Esophagus (tissue), 2 donors: ENCODE measurements at regions not wholly inside any gene's neighbourhood (a gene's known extent, or its start where the extent isn't known, plus 50 kb on each side); places are given as distances from the start of the nearest gene placed in this dataset.

Experiments used
- H3K27ac ChIP-seq, 2 donors: one replicate each; pipeline ENCODE4 v1.5.1; 2013; ENCODE audit warnings: low read depth in 2 of 2, mild to moderate bottlenecking in 2 of 2, inconsistent platforms in 1 of 2, low read length in 1 of 2, moderate library complexity in 1 of 2
- H3K27me3 ChIP-seq, 2 donors: one replicate each; pipeline ENCODE4 v1.6.1; 2013; ENCODE audit warnings: low read length in 2 of 2, control low read depth in 1 of 2, mild to moderate bottlenecking in 1 of 2; ENCODE audit not compliant: insufficient read depth in 2 of 2, control insufficient read depth in 1 of 2
- H3K36me3 ChIP-seq, 2 donors: one replicate each; pipeline ENCODE4 v1.6.1; 2013; ENCODE audit warnings: low read length in 1 of 2; ENCODE audit not compliant: control insufficient read depth in 2 of 2, insufficient read depth in 2 of 2
- H3K4me1 ChIP-seq, 2 donors: one replicate each; pipeline ENCODE4 v1.6.1; 2013; ENCODE audit warnings: low read length in 1 of 2; ENCODE audit not compliant: control insufficient read depth in 2 of 2, insufficient read depth in 2 of 2
- H3K4me3 ChIP-seq, 2 donors: one replicate each; pipeline ENCODE4 v1.5.1; 2013; ENCODE audit warnings: low read length in 2 of 2, mild to moderate bottlenecking in 2 of 2, low read depth in 1 of 2, moderate library complexity in 1 of 2
- H3K9me3 ChIP-seq, 2 donors: one replicate each; pipeline ENCODE4 v1.6.1; 2013; ENCODE audit warnings: mild to moderate bottlenecking in 2 of 2, low read depth in 1 of 2, low read length in 1 of 2, moderate library complexity in 1 of 2; ENCODE audit not compliant: control insufficient read depth in 2 of 2, insufficient read depth in 1 of 2
- WGBS, 2 donors: extraction: QIAGEN DNeasy Blood & Tissue Kit; methylation state at CpG; one replicate each; pipeline ENCODE4 v1.1.7; 2013; 5-methylcytosine and 5-hydroxymethylcytosine counted together
- donor health status: healthy with polysubstance abuse.
- donor health status: Bipolar disorder and iron deficiency.

- 42 to 56% methylated on average over 1 of the region's 1 CpG for WGBS, 2 donors
- H3K4me1 ChIP-seq, result no peaks in the 10 kb centered on the region
- H3K27ac ChIP-seq, result no peak overlapping the region
- H3K4me3 ChIP-seq, result no peak overlapping the region
- H3K9me3 ChIP-seq, result peaks cover 0 to 3% of the 10 kb centered on the region in 2 donors
- H3K27me3 ChIP-seq, result no peaks in the 10 kb centered on the region
- no peaks in the 10 kb centered on the region for H3K36me3 ChIP-seq
These were observed 289.9 kb upstream of the TSHZ2 start for GRCh38 chr20:52682237-52682636.

- no peaks in the 10 kb centered on the region for H3K27me3 ChIP-seq
- H3K4me1 ChIP-seq, result no peaks in the 10 kb centered on the region
- no peaks in the 10 kb centered on the region for H3K36me3 ChIP-seq
- H3K9me3 ChIP-seq, result peaks cover 0 to 3% of the 10 kb centered on the region in 2 donors
- WGBS, 2 donors, result 43 to 55% methylated on average over 6 of the region's 6 CpGs
- no peak overlapping the region for H3K27ac ChIP-seq
- no peak overlapping the region for H3K4me3 ChIP-seq
These were observed 290.9 kb upstream of the TSHZ2 start for GRCh38 chr20:52681288-52681687.

- Histone ChIP-seq H3K36me3 (no peaks in the 10 kb centered on the region), H3K27ac (no peak overlapping the region), H3K9me3 (peaks cover 0 to 3% of the 10 kb centered on the region in 2 donors), H3K4me3 (no peak overlapping the region), H3K27me3 (no peaks in the 10 kb centered on the region), H3K4me1 (no peaks in the 10 kb centered on the region)
- WGBS, 2 donors, result 62 to 65% methylated on average over 2 of the region's 2 CpGs
These were observed 294.9 kb upstream of the TSHZ2 start for GRCh38 chr20:52677216-52677615.

- 72 to 75% methylated on average over 13 of the region's 13 CpGs for WGBS, 2 donors
- no peaks in the 10 kb centered on the region for H3K36me3 ChIP-seq
- H3K4me3 ChIP-seq, result no peak overlapping the region
- H3K27me3 ChIP-seq, result no peaks in the 10 kb centered on the region
- no peaks in the 10 kb centered on the region for H3K9me3 ChIP-seq
- H3K4me1 ChIP-seq, result no peaks in the 10 kb centered on the region
- no peak overlapping the region for H3K27ac ChIP-seq
These were observed 295.7 kb upstream of the TSHZ2 start for GRCh38 chr20:52676283-52676995.

- 75 to 79% methylated on average over 4 of the region's 4 CpGs for WGBS, 2 donors
- no peaks in the 10 kb centered on the region for H3K9me3 ChIP-seq
- H3K4me3 ChIP-seq, result no peak overlapping the region
- no peaks in the 10 kb centered on the region for H3K36me3 ChIP-seq
- H3K27me3 ChIP-seq, result no peaks in the 10 kb centered on the region
- H3K4me1 ChIP-seq, result no peaks in the 10 kb centered on the region
- H3K27ac ChIP-seq, result no peak overlapping the region
These were observed 296.8 kb upstream of the TSHZ2 start for GRCh38 chr20:52675375-52675774.

- Histone ChIP-seq H3K9me3 (no peaks in the 10 kb centered on the region), H3K4me3 (no peak overlapping the region), H3K27ac (no peak overlapping the region), H3K4me1 (no peaks in the 10 kb centered on the region), H3K27me3 (peaks cover 0 to 3% of the 10 kb centered on the region in 2 donors), H3K36me3 (no peaks in the 10 kb centered on the region)
- 74 to 78% methylated on average over 3 of the region's 3 CpGs for WGBS, 2 donors
These were observed 303.5 kb upstream of the TSHZ2 start for GRCh38 chr20:52668626-52669025.

GRCh38 chr20:52667358-52667757, 304.8 kb upstream of the TSHZ2 start:
- WGBS, 2 donors, result 93 to 95% methylated on average over 5 of the region's 5 CpGs
- Histone ChIP-seq H3K4me3 (no peak overlapping the region), H3K27me3 (peaks cover 0 to 3% of the 10 kb centered on the region in 2 donors), H3K9me3 (no peaks in the 10 kb centered on the region), H3K4me1 (no peaks in the 10 kb centered on the region), H3K36me3 (no peaks in the 10 kb centered on the region), H3K27ac (no peak overlapping the region)

- Histone ChIP-seq H3K36me3 (no peaks in the 10 kb centered on the region), H3K9me3 (no peaks in the 10 kb centered on the region), H3K27ac (no peak overlapping the region), H3K27me3 (peaks cover 0 to 3% of the 10 kb centered on the region in 2 donors), H3K4me1 (no peaks in the 10 kb centered on the region), H3K4me3 (no peak overlapping the region)
- 92 to 93% methylated on average over 1 of the region's 1 CpG for WGBS, 2 donors
These were observed 306.7 kb upstream of the TSHZ2 start for GRCh38 chr20:52665441-52665840.

GRCh38 chr20:52655395-52655794, 316.8 kb upstream of the TSHZ2 start:
- H3K36me3 ChIP-seq, result no peaks in the 10 kb centered on the region
- WGBS, 2 donors, result 88 to 94% methylated on average over 3 of the region's 3 CpGs
- H3K4me3 ChIP-seq, result no peak overlapping the region
- no peaks in the 10 kb centered on the region for H3K4me1 ChIP-seq
- no peaks in the 10 kb centered on the region for H3K9me3 ChIP-seq
- H3K27me3 ChIP-seq, result no peaks in the 10 kb centered on the region
- no peak overlapping the region for H3K27ac ChIP-seq

- WGBS, 2 donors, result 58 to 61% methylated on average over 2 of the region's 2 CpGs
- H3K9me3 ChIP-seq, result no peaks in the 10 kb centered on the region
- no peaks in the 10 kb centered on the region for H3K4me1 ChIP-seq
- no peak overlapping the region for H3K4me3 ChIP-seq
- H3K36me3 ChIP-seq, result no peaks in the 10 kb centered on the region
- no peak overlapping the region for H3K27ac ChIP-seq
- H3K27me3 ChIP-seq, result no peaks in the 10 kb centered on the region
These were observed 317.6 kb upstream of the TSHZ2 start for GRCh38 chr20:52654567-52654966.
